ENCODE measurements at regions not wholly inside any gene's neighbourhood (a gene's known extent, or its start where the extent isn't known, plus 50 kb on each side); places are given as distances from the start of the nearest gene placed in this dataset.
"Not testable (repeated sequence)": the region's sequence is repeated elsewhere in the genome, so short reads cannot be mapped to it uniquely, and the experiment has no call there.

DNA sequence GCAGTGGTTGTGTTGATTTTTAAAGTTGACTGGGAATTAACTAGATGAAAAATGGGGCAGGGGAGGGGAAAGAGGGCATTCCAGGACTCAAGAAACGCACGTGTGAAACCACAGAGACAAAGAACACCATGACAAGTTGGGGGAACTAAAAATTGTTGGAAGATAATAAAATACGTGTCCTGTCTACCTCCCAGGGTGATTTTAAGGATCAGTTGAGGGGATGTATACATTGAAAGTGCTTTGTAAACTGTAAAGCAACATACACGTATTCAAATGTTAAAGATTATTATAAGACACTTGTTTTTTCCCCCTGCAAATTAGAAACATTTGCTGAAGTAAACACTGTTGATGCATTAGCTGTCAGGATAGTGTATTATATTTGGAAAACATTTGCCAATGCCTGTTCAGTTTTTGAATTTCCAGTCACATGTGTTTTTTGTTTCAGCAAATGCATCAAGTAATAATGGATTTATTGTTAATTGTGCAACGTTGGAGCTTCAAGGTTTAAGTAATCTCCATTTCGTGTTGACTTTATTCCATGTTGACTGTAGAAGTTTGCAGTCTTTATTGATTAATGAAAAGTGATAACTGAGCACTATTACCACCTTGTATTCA is 412.7 kb downstream of the ACTL7B start:
- Mint-ChIP-seq H3K27me3 (ENCODE audit: low read depth) (no peaks in the 10 kb centered on the region), H3K36me3 (ENCODE audit: low read depth) (no peaks in the 10 kb centered on the region), H3K27ac (no peak overlapping the region), H3K9me3 (peaks cover 8% of the 10 kb centered on the region), H3K4me1 (ENCODE audit: low read depth) (no peaks in the 10 kb centered on the region), H3K4me3 (no peak overlapping the region)

GRCh38 chr9:108442627-108443018 is 413.2 kb downstream of the ACTL7B start:
- Mint-ChIP-seq H3K27ac (no peak overlapping the region), H3K36me3 (ENCODE audit: low read depth) (no peaks in the 10 kb centered on the region), H3K27me3 (ENCODE audit: low read depth) (no peaks in the 10 kb centered on the region), H3K9me3 (peaks cover 8% of the 10 kb centered on the region), H3K4me1 (ENCODE audit: low read depth) (no peaks in the 10 kb centered on the region), H3K4me3 (no peak overlapping the region)

DNA sequence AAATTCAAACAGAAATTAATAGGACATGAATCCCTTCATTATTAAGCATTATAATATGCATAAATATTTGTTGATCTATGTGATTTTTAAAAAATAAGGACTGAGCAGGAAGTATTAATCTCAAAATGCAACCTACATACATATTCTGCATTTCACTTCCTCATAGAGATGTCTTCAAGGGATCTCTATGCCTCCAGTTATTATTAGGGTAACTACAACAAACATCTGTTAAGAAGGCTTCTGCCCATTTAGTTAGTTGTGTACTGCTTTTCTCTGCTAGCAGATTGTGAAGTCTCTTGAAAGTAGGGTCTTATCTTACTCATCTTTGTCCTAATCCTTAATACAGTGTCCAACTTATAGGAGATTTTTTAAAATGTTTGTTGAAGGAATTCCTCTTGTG is 414.1 kb downstream of the ACTL7B start:
- no peaks in the 10 kb centered on the region for H3K36me3 Mint-ChIP-seq (ENCODE audit: low read depth)
- H3K27ac Mint-ChIP-seq: no peak overlapping the region
- no peaks in the 10 kb centered on the region for H3K4me1 Mint-ChIP-seq (ENCODE audit: low read depth)
- H3K9me3 Mint-ChIP-seq: peaks cover 8% of the 10 kb centered on the region
- H3K4me3 Mint-ChIP-seq: no peak overlapping the region
- H3K27me3 Mint-ChIP-seq (ENCODE audit: low read depth): no peaks in the 10 kb centered on the region

DNA sequence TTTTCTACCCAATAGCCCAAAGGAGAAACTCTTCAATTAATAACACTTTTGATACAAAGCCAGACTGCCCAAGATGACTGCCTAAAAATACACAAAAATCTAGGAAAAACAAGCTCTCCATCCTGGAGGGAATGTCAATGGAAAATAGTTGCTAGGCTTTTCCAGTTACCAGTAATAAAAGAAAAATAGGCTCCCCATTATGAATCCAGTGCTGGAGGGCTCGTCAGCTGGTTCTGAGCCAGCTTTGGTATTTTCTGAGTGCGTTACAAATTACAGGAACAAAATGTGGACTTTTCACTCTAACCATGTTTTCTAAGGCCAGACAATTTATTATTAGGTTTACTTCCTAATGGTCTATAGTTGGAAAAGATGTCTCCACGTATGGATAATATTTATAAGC is 414.5 kb downstream of the ACTL7B start:
- H3K9me3 Mint-ChIP-seq: peaks cover 8% of the 10 kb centered on the region
- H3K4me3 Mint-ChIP-seq: no peak overlapping the region
- no peaks in the 10 kb centered on the region for H3K36me3 Mint-ChIP-seq (ENCODE audit: low read depth)
- no peaks in the 10 kb centered on the region for H3K4me1 Mint-ChIP-seq (ENCODE audit: low read depth)
- H3K27me3 Mint-ChIP-seq (ENCODE audit: low read depth): no peaks in the 10 kb centered on the region
- no peak overlapping the region for H3K27ac Mint-ChIP-seq

GRCh38 chr9:108439947-108440346 is 415.8 kb downstream of the ACTL7B start:
- Mint-ChIP-seq H3K9me3 (peaks cover 4% of the 10 kb centered on the region), H3K4me1 (ENCODE audit: low read depth) (no peaks in the 10 kb centered on the region)

DNA sequence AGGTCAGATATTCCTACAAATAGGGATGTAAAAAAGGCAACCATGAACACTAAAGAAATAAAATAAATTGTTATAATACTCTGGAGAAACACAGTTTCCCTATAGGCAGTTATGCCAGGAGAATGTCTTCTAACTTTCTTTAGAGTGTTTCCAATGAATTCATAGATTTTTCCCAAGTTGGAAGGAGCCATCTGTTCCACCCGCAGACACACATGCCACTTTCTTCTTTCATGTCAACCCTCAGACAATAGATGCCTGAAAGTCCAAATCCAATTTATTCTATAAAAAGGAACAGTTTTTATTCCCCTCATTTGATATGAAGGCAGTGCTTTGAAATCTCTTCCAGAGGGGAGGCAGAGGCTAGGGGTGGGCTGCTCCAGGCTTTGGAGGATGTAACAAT is 418.1 kb downstream of the ACTL7B start:
- H3K27me3 Mint-ChIP-seq (ENCODE audit: low read depth): no peaks in the 10 kb centered on the region
- H3K36me3 Mint-ChIP-seq (ENCODE audit: low read depth): no peaks in the 10 kb centered on the region
- peaks cover 1% of the 10 kb centered on the region for H3K9me3 Mint-ChIP-seq
- no peak overlapping the region for H3K4me3 Mint-ChIP-seq
- no peak overlapping the region for H3K27ac Mint-ChIP-seq
- H3K4me1 Mint-ChIP-seq (ENCODE audit: low read depth): no peaks in the 10 kb centered on the region

More at GRCh38 chr9:108439947-108440346, 415.8 kb downstream of the ACTL7B start:
- Mint-ChIP-seq H3K27ac (no peak overlapping the region), H3K4me3 (no peak overlapping the region), H3K27me3 (ENCODE audit: low read depth) (no peaks in the 10 kb centered on the region), H3K36me3 (ENCODE audit: low read depth) (no peaks in the 10 kb centered on the region)

GRCh38 chr9:108436448-108436847 is 419.3 kb downstream of the ACTL7B start:
- Mint-ChIP-seq H3K36me3 (ENCODE audit: low read depth) (no peaks in the 10 kb centered on the region), H3K4me1 (ENCODE audit: low read depth) (no peaks in the 10 kb centered on the region), H3K4me3 (no peak overlapping the region), H3K27me3 (ENCODE audit: low read depth) (no peaks in the 10 kb centered on the region), H3K27ac (no peak overlapping the region), H3K9me3 (no peaks in the 10 kb centered on the region)

GRCh38 chr9:108434502-108434901 is 421.3 kb downstream of the ACTL7B start:
- H3K27me3 Mint-ChIP-seq (ENCODE audit: low read depth): no peaks in the 10 kb centered on the region
- no peaks in the 10 kb centered on the region for H3K36me3 Mint-ChIP-seq (ENCODE audit: low read depth)
- H3K9me3 Mint-ChIP-seq: peaks cover 9% of the 10 kb centered on the region
- H3K4me1 Mint-ChIP-seq (ENCODE audit: low read depth): no peaks in the 10 kb centered on the region
- H3K27ac Mint-ChIP-seq: no peak overlapping the region
- no peak overlapping the region for H3K4me3 Mint-ChIP-seq

DNA sequence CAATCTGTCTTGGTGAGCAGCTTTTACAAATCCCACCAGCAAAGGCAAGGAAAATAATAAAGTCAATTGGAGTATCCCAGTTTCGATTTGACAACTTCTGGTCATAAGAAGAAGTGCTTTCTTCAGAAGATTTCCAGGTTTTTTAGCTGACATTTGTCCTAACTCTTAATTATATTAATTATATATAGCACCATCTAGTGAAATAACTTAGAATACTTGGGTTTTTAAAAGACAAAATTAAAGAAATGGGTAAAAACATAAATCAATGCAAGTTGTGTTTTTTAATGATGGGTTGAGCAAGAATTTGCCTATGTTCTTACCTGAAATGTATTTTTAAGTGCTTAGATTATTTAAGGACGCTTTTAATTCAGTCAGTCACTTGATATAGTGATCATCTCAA is 421.8 kb downstream of the ACTL7B start:
- no peak overlapping the region for H3K27ac Mint-ChIP-seq
- H3K4me3 Mint-ChIP-seq: no peak overlapping the region
- peaks cover 10% of the 10 kb centered on the region for H3K9me3 Mint-ChIP-seq
- no peaks in the 10 kb centered on the region for H3K36me3 Mint-ChIP-seq (ENCODE audit: low read depth)
- H3K4me1 Mint-ChIP-seq (ENCODE audit: low read depth): no peaks in the 10 kb centered on the region
- H3K27me3 Mint-ChIP-seq (ENCODE audit: low read depth): no peaks in the 10 kb centered on the region

GRCh38 chr9:108430655-108431054 is 425.1 kb downstream of the ACTL7B start:
- Mint-ChIP-seq H3K4me1 (ENCODE audit: low read depth) (no peaks in the 10 kb centered on the region), H3K4me3 (no peak overlapping the region), H3K9me3 (peaks cover 14% of the 10 kb centered on the region), H3K36me3 (ENCODE audit: low read depth) (no peaks in the 10 kb centered on the region), H3K27ac (no peak overlapping the region), H3K27me3 (ENCODE audit: low read depth) (no peaks in the 10 kb centered on the region)

DNA sequence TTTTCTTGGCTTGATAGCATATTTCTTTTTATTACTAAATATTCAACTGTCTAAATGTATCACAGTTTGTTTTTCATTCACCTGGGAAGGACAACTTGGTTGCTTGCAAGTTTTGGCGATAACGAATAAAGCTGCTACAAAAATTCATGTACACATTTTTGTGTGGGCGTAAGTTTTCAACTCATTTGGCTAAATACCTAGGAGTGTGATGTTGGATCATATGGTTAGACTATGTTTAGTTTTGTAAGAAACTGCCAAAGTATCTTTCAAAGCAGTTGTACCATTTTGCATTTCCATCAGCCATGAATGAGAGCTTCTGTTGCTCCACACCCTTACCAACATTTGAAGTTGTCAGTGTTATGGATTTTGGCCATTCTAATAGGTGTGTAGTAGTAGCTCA is 428.0 kb downstream of the ACTL7B start:
- Mint-ChIP-seq H3K4me1 (ENCODE audit: low read depth) (no peaks in the 10 kb centered on the region), H3K4me3 (no peak overlapping the region), H3K9me3 (peaks cover 14% of the 10 kb centered on the region), H3K27me3 (ENCODE audit: low read depth) (no peaks in the 10 kb centered on the region), H3K36me3 (ENCODE audit: low read depth) (no peaks in the 10 kb centered on the region), H3K27ac (no peak overlapping the region)

- not testable (repeated sequence) for H3K36me3 Mint-ChIP-seq (ENCODE audit: low read depth); H3K4me1 Mint-ChIP-seq (ENCODE audit: low read depth); H3K27ac Mint-ChIP-seq; H3K27me3 Mint-ChIP-seq (ENCODE audit: low read depth); H3K4me3 Mint-ChIP-seq
- H3K9me3 Mint-ChIP-seq: peaks cover 14% of the 10 kb centered on the region
Observed at GRCh38 chr9:108426421-108426940, 429.3 kb downstream of the ACTL7B start.

DNA sequence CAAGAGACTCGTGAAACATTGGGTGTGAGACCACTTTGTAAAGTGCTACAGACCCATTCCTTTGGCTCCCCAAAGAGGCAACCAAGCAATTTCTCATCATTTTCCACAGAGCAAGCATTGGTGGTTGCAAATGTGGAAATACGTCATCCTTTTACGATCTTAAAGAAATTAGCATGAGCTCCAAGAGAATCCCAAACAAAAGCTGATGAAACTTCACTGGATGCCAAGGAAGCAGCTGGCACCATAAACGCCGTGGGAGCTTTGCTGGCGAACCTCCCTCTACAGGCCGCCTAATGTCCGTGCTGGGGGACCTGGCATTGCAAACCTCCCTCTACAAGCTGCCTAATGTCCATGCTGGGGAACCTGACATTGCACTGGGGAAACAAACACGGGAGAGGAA is 432.4 kb downstream of the ACTL7B start:
- Mint-ChIP-seq H3K27ac (no peak overlapping the region), H3K4me3 (no peak overlapping the region), H3K36me3 (ENCODE audit: low read depth) (no peaks in the 10 kb centered on the region), H3K9me3 (no peaks in the 10 kb centered on the region), H3K27me3 (ENCODE audit: low read depth) (no peaks in the 10 kb centered on the region), H3K4me1 (ENCODE audit: low read depth) (no peaks in the 10 kb centered on the region)

GRCh38 chr9:108419379-108419778 is 436.4 kb downstream of the ACTL7B start:
- no peak overlapping the region for H3K27ac Mint-ChIP-seq
- H3K4me1 Mint-ChIP-seq (ENCODE audit: low read depth): no peaks in the 10 kb centered on the region
- H3K4me3 Mint-ChIP-seq: no peak overlapping the region
- H3K27me3 Mint-ChIP-seq (ENCODE audit: low read depth): no peaks in the 10 kb centered on the region
- H3K9me3 Mint-ChIP-seq: no peaks in the 10 kb centered on the region
- H3K36me3 Mint-ChIP-seq (ENCODE audit: low read depth): no peaks in the 10 kb centered on the region

- H3K36me3 Mint-ChIP-seq (ENCODE audit: low read depth): no peaks in the 10 kb centered on the region
- H3K9me3 Mint-ChIP-seq: no peaks in the 10 kb centered on the region
- no peak overlapping the region for H3K4me3 Mint-ChIP-seq
- no peak overlapping the region for H3K27ac Mint-ChIP-seq
- H3K27me3 Mint-ChIP-seq (ENCODE audit: low read depth): no peaks in the 10 kb centered on the region
- no peaks in the 10 kb centered on the region for H3K4me1 Mint-ChIP-seq (ENCODE audit: low read depth)
Observed at GRCh38 chr9:108417726-108418125, 438.1 kb downstream of the ACTL7B start.

DNA sequence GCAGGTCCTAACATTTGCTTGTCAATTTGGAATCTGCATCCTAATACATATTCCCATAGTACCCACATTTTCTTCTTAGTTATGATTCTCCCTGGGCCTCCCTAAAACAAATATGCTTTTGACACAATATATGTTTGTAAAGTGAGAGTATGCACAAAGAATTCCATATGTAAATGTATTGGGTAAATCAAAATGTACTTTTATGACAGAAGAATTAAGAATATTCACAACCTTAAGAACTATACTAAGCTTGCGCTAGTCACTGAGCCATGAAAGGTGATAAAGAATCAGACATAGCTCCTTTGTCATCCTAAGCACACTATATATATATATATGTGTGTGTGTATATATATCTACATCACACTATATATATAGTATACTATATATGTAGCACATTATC is 438.5 kb downstream of the ACTL7B start:
- Mint-ChIP-seq H3K27ac (no peak overlapping the region), H3K27me3 (ENCODE audit: low read depth) (no peaks in the 10 kb centered on the region), H3K36me3 (ENCODE audit: low read depth) (no peaks in the 10 kb centered on the region), H3K4me1 (ENCODE audit: low read depth) (no peaks in the 10 kb centered on the region), H3K9me3 (no peaks in the 10 kb centered on the region), H3K4me3 (no peak overlapping the region)
